ENCODE measurements at regions not wholly inside any gene's neighbourhood (a gene's known extent, or its start where the extent isn't known, plus 50 kb on each side); places are given as distances from the start of the nearest gene placed in this dataset.
"Not testable (repeated sequence)": the region's sequence is repeated elsewhere in the genome, so short reads cannot be mapped to it uniquely, and the experiment has no call there.

GRCh38 chr22:48627966-48628365 lies 1199.7 kb downstream of the BRD1 start:
- H3K4me3 Mint-ChIP-seq = no peak overlapping the region
- peaks cover 0 to 8% (median 0%) of the 10 kb centered on the region in 5 donors for H3K27me3 Mint-ChIP-seq
- ATAC-seq (no peak), DNase-seq (no peak)
- no peaks in the 10 kb centered on the region for H3K9me3 Mint-ChIP-seq
- no peaks in the 10 kb centered on the region for H3K36me3 Mint-ChIP-seq
- H3K27ac Mint-ChIP-seq = no peak overlapping the region
- POLR2A ChIA-PET = no interaction called here
- peaks cover 0 to 13% (median 2%) of the 10 kb centered on the region in 4 donors for H3K4me1 Mint-ChIP-seq

GRCh38 chr22:48627203-48627602 lies 1200.5 kb downstream of the BRD1 start:
- peak in 3 of 10 donors; percentile 9 to 34 (median 12) for DNase-seq
- Mint-ChIP-seq H3K4me3 (peak overlapping the region in 1 of 10 donors; percentile 33), H3K9me3 (no peaks in the 10 kb centered on the region)

GRCh38 chr22:48624401-48624800 lies 1203.3 kb downstream of the BRD1 start:
- ATAC-seq = no peak
- peaks cover 0 to 7% (median 0%) of the 10 kb centered on the region in 5 donors for H3K27me3 Mint-ChIP-seq
- H3K27ac Mint-ChIP-seq = no peak overlapping the region
- H3K36me3 Mint-ChIP-seq = no peaks in the 10 kb centered on the region
- DNase-seq = no peak
- H3K9me3 Mint-ChIP-seq = no peaks in the 10 kb centered on the region
- peaks cover 0 to 13% (median 2%) of the 10 kb centered on the region in 4 donors for H3K4me1 Mint-ChIP-seq
- POLR2A ChIA-PET = no interaction called here
- no peak overlapping the region for H3K4me3 Mint-ChIP-seq

More at GRCh38 chr22:48627203-48627602, 1200.5 kb downstream of the BRD1 start:
- peaks cover 0 to 13% (median 2%) of the 10 kb centered on the region in 4 donors for H3K4me1 Mint-ChIP-seq
- no peaks in the 10 kb centered on the region for H3K36me3 Mint-ChIP-seq
- H3K27ac Mint-ChIP-seq = no peak overlapping the region
- peak in 1 of 2 donors; percentile 84 for ATAC-seq
- POLR2A ChIA-PET = no interaction called here
- peaks cover 0 to 8% (median 0%) of the 10 kb centered on the region in 5 donors for H3K27me3 Mint-ChIP-seq

- H3K36me3 Mint-ChIP-seq = no peaks in the 10 kb centered on the region
- POLR2A ChIA-PET = no interaction called here
- ATAC-seq = no peak
- H3K27ac Mint-ChIP-seq = no peak overlapping the region
- no peak for DNase-seq
- peaks cover 0 to 13% (median 2%) of the 10 kb centered on the region in 4 donors for H3K4me1 Mint-ChIP-seq
- H3K27me3 Mint-ChIP-seq = peaks cover 0 to 6% (median 0%) of the 10 kb centered on the region in 5 donors
- H3K9me3 Mint-ChIP-seq = no peaks in the 10 kb centered on the region
- H3K4me3 Mint-ChIP-seq = no peak overlapping the region
These were observed 1204.7 kb downstream of the BRD1 start for GRCh38 chr22:48622891-48623545.

- Mint-ChIP-seq H3K27ac (no peak overlapping the region), H3K36me3 (no peaks in the 10 kb centered on the region), H3K4me1 (no peaks in the 10 kb centered on the region), H3K27me3 (no peaks in the 10 kb centered on the region), H3K9me3 (no peaks in the 10 kb centered on the region), H3K4me3 (no peak overlapping the region)
- DNase-seq = no peak
- POLR2A ChIA-PET = no interaction called here
- ATAC-seq = no peak
These were observed 1206.6 kb downstream of the BRD1 start for GRCh38 chr22:48621085-48621484.

GRCh38 chr22:48620460-48620859 lies 1207.2 kb downstream of the BRD1 start:
- POLR2A ChIA-PET, ATAC-seq, H3K4me3 Mint-ChIP-seq, H3K27ac Mint-ChIP-seq, H3K27me3 Mint-ChIP-seq, H3K36me3 Mint-ChIP-seq, H3K4me1 Mint-ChIP-seq, DNase-seq, H3K9me3 Mint-ChIP-seq: not testable (repeated sequence)

GRCh38 chr22:48619721-48620120 lies 1208.0 kb downstream of the BRD1 start:
- Mint-ChIP-seq H3K9me3 (no peaks in the 10 kb centered on the region), H3K4me1 (no peaks in the 10 kb centered on the region), H3K36me3 (no peaks in the 10 kb centered on the region), H3K27ac (no peak overlapping the region), H3K4me3 (no peak overlapping the region), H3K27me3 (no peaks in the 10 kb centered on the region)
- POLR2A ChIA-PET = no interaction called here
- DNase-seq (no peak), ATAC-seq (no peak)

GRCh38 chr22:48618326-48618725 lies 1209.3 kb downstream of the BRD1 start:
- DNase-seq (no peak), ATAC-seq (no peak)
- no peaks in the 10 kb centered on the region for H3K4me1 Mint-ChIP-seq
- H3K4me3 Mint-ChIP-seq = no peak overlapping the region
- no peaks in the 10 kb centered on the region for H3K27me3 Mint-ChIP-seq
- no peak overlapping the region for H3K27ac Mint-ChIP-seq
- H3K9me3 Mint-ChIP-seq = peaks cover 0 to 2% (median 0%) of the 10 kb centered on the region in 9 donors
- H3K36me3 Mint-ChIP-seq = no peaks in the 10 kb centered on the region
- POLR2A ChIA-PET = no interaction called here

GRCh38 chr22:48616656-48617055 lies 1211.0 kb downstream of the BRD1 start:
- ATAC-seq (no peak), DNase-seq (no peak)
- Mint-ChIP-seq H3K4me1 (no peaks in the 10 kb centered on the region), H3K9me3 (peaks cover 0 to 2% (median 0%) of the 10 kb centered on the region in 9 donors), H3K4me3 (no peak overlapping the region), H3K27me3 (no peaks in the 10 kb centered on the region), H3K27ac (no peak overlapping the region), H3K36me3 (no peaks in the 10 kb centered on the region)
- POLR2A ChIA-PET = no interaction called here

GRCh38 chr22:48615171-48616008 lies 1212.3 kb downstream of the BRD1 start:
- no peak overlapping the region for H3K4me3 Mint-ChIP-seq
- DNase-seq = no peak
- peaks cover 0 to 5% (median 0%) of the 10 kb centered on the region in 9 donors for H3K9me3 Mint-ChIP-seq
- no peaks in the 10 kb centered on the region for H3K4me1 Mint-ChIP-seq
- H3K36me3 Mint-ChIP-seq = no peaks in the 10 kb centered on the region
- no peaks in the 10 kb centered on the region for H3K27me3 Mint-ChIP-seq
- H3K27ac Mint-ChIP-seq = no peak overlapping the region
- POLR2A ChIA-PET = no interaction called here
- no peak for ATAC-seq

- Mint-ChIP-seq H3K4me1 (no peaks in the 10 kb centered on the region), H3K9me3 (peaks cover 0 to 5% (median 0%) of the 10 kb centered on the region in 9 donors), H3K27ac (no peak overlapping the region), H3K4me3 (no peak overlapping the region), H3K27me3 (no peaks in the 10 kb centered on the region), H3K36me3 (no peaks in the 10 kb centered on the region)
- ATAC-seq (no peak), DNase-seq (no peak)
- POLR2A ChIA-PET = no interaction called here
These were observed 1214.0 kb downstream of the BRD1 start for GRCh38 chr22:48613566-48614200.

- POLR2A ChIA-PET = no interaction called here
- no peaks in the 10 kb centered on the region for H3K4me1 Mint-ChIP-seq
- H3K36me3 Mint-ChIP-seq = no peaks in the 10 kb centered on the region
- H3K4me3 Mint-ChIP-seq = no peak overlapping the region
- no peak for ATAC-seq
- no peak overlapping the region for H3K27ac Mint-ChIP-seq
- no peak for DNase-seq
- H3K9me3 Mint-ChIP-seq = peaks cover 0 to 6% (median 2%) of the 10 kb centered on the region in 9 donors
- no peaks in the 10 kb centered on the region for H3K27me3 Mint-ChIP-seq
These were observed 1215.3 kb downstream of the BRD1 start for GRCh38 chr22:48612077-48612995.

Data from naive thymus-derived CD8-positive, alpha-beta T cell (primary cell).